Renal cortex interstitium (tissue), 11 donors: ENCODE measurements at regions not wholly inside any gene's neighbourhood (a gene's known extent, or its start where the extent isn't known, plus 50 kb on each side); places are given as distances from the start of the nearest gene placed in this dataset.

Source experiments
- DNase-seq, 11 donors: peaks; one replicate each; pipeline ENCODE4 v3.0.0-alpha.2; 2013; ENCODE audit warnings: low read depth in 9 of 11, low spot score in 4 of 11; ENCODE audit errors: extremely low read depth in 1 of 11

- no peak for DNase-seq
These were observed 609.4 kb downstream of the MTRR start for GRCh38 chr5:8478326-8478725.

GRCh38 chr5:8481007-8481406 is 612.1 kb downstream of the MTRR start:
- no peak for DNase-seq

- no peak for DNase-seq
These were observed 622.3 kb downstream of the MTRR start for GRCh38 chr5:8491254-8491653.

GRCh38 chr5:8493176-8493575 is 624.2 kb downstream of the MTRR start:
- no peak for DNase-seq

GRCh38 chr5:8500426-8500825 is 631.5 kb downstream of the MTRR start:
- no peak for DNase-seq

- DNase-seq, result no peak
These were observed 636.2 kb downstream of the MTRR start for GRCh38 chr5:8505196-8505595.

GRCh38 chr5:8508231-8508630 is 639.3 kb downstream of the MTRR start:
- DNase-seq, result no peak

GRCh38 chr5:8516356-8516755 is 647.4 kb downstream of the MTRR start:
- DNase-seq, result no peak

- DNase-seq, result no peak
These were observed 648.5 kb downstream of the MTRR start for GRCh38 chr5:8517456-8517855.

- no peak for DNase-seq
These were observed 652.0 kb downstream of the MTRR start for GRCh38 chr5:8520917-8521316.

- no peak for DNase-seq
These were observed 653.0 kb downstream of the MTRR start for GRCh38 chr5:8521991-8522390.

- DNase-seq, result no peak
These were observed 653.7 kb downstream of the MTRR start for GRCh38 chr5:8522646-8523045.

GRCh38 chr5:8523501-8523900 is 654.6 kb downstream of the MTRR start:
- DNase-seq, result no peak

GRCh38 chr5:8525819-8526218 is 656.9 kb downstream of the MTRR start:
- DNase-seq, result no peak

GRCh38 chr5:8528106-8528505 is 659.2 kb downstream of the MTRR start:
- no peak for DNase-seq

GRCh38 chr5:8538821-8539220 is 669.9 kb downstream of the MTRR start:
- DNase-seq, result no peak

- no peak for DNase-seq
These were observed 671.4 kb downstream of the MTRR start for GRCh38 chr5:8540317-8540716.

- no peak for DNase-seq
These were observed 682.0 kb downstream of the MTRR start for GRCh38 chr5:8550921-8551320.

GRCh38 chr5:8553364-8553763 is 684.4 kb downstream of the MTRR start:
- DNase-seq, result no peak

GRCh38 chr5:8557728-8558127 is 688.8 kb downstream of the MTRR start:
- no peak for DNase-seq

GRCh38 chr5:8560776-8561175 is 691.8 kb downstream of the MTRR start:
- DNase-seq, result no peak

- no peak for DNase-seq
These were observed 692.4 kb downstream of the MTRR start for GRCh38 chr5:8561224-8561840.
